ENCODE measurements at regions not wholly inside any gene's neighbourhood (a gene's known extent, or its start where the extent isn't known, plus 50 kb on each side); places are given as distances from the start of the nearest gene placed in this dataset.

GRCh38 chr1:97010566-97011264, 289.1 kb downstream of the PTBP2 start:
- H3K27ac Mint-ChIP-seq = no peak overlapping the region
- ATAC-seq (replicated peaks in 1 of 2) = no peak
- H3K27me3 Mint-ChIP-seq (ENCODE audit: low read depth) = peaks cover 4% of the 10 kb centered on the region
- no peak overlapping the region for H3K4me3 Mint-ChIP-seq
- DNase-seq = no peak
- H3K4me1 Mint-ChIP-seq (ENCODE audit: low read depth) = no peaks in the 10 kb centered on the region
- no peaks in the 10 kb centered on the region for H3K36me3 Mint-ChIP-seq (ENCODE audit: insufficient read depth in 2 of 2)
- H3K9me3 Mint-ChIP-seq = no peaks in the 10 kb centered on the region

DNA sequence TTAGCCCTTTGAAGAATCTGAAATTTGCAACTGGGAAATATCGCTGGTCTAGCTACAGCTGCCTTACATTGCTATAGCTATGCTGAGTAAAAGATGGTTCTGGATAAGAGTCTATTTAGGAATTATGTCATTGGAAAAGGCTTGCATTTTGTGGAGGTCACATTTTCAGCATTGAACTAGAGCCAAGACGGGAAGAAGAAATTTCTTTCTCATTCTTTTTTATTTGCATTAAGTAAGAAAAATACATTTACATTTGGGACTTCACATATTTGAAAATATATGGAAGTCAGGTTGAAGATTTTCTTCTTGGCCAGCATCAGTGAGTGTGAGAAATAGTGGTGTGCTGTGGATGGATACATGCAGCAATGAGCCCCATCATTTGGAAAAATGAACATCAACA, 291.6 kb downstream of the PTBP2 start:
- Mint-ChIP-seq H3K36me3 (ENCODE audit: insufficient read depth in 2 of 2) (no peaks in the 10 kb centered on the region), H3K27me3 (ENCODE audit: low read depth) (peaks cover 4% of the 10 kb centered on the region), H3K9me3 (no peaks in the 10 kb centered on the region), H3K27ac (no peak overlapping the region), H3K4me1 (ENCODE audit: low read depth) (no peaks in the 10 kb centered on the region), H3K4me3 (no peak overlapping the region)
- ATAC-seq (replicated peaks in 1 of 2) (no peak), DNase-seq (no peak)

- Mint-ChIP-seq H3K4me3 (no peak overlapping the region), H3K9me3 (no peaks in the 10 kb centered on the region), H3K27me3 (ENCODE audit: low read depth) (no peaks in the 10 kb centered on the region), H3K27ac (no peak overlapping the region), H3K4me1 (ENCODE audit: low read depth) (no peaks in the 10 kb centered on the region), H3K36me3 (ENCODE audit: insufficient read depth in 2 of 2) (no peaks in the 10 kb centered on the region)
- ATAC-seq (replicated peaks in 1 of 2) = no peak
- no peak for DNase-seq
Observed at GRCh38 chr1:97013941-97014340, 292.4 kb downstream of the PTBP2 start.

GRCh38 chr1:97014426-97014825, 292.8 kb downstream of the PTBP2 start:
- Mint-ChIP-seq H3K4me3 (no peak overlapping the region), H3K27ac (no peak overlapping the region), H3K4me1 (ENCODE audit: low read depth) (no peaks in the 10 kb centered on the region), H3K9me3 (no peaks in the 10 kb centered on the region), H3K36me3 (ENCODE audit: insufficient read depth in 2 of 2) (no peaks in the 10 kb centered on the region), H3K27me3 (ENCODE audit: low read depth) (no peaks in the 10 kb centered on the region)
- no peak for ATAC-seq (replicated peaks in 1 of 2)
- no peak for DNase-seq

DNA sequence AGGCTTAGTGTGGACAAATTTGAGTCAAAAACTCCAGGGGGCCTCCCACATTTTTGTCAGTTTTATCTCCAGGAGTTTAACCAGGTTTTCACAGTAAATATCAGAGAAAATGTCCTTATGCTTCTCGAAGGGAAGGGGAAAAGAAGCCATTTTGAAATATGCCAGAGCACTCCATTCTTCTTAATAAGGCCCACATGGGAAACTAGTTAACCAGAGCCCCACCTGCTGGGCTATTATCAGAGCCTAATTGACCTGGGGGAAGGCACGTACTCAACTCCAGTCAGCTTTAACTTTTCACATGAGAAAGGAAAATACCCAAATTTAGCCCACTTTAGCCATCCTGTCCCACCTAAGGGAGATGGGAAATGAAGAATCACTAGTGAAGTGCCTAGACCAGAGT, 296.3 kb downstream of the PTBP2 start:
- H3K36me3 Mint-ChIP-seq (ENCODE audit: insufficient read depth in 2 of 2) = no peaks in the 10 kb centered on the region
- H3K4me3 Mint-ChIP-seq = no peak overlapping the region
- no peaks in the 10 kb centered on the region for H3K27me3 Mint-ChIP-seq (ENCODE audit: low read depth)
- H3K4me1 Mint-ChIP-seq (ENCODE audit: low read depth) = no peaks in the 10 kb centered on the region
- no peak for DNase-seq
- ATAC-seq (replicated peaks in 1 of 2) = no peak
- no peak overlapping the region for H3K27ac Mint-ChIP-seq
- H3K9me3 Mint-ChIP-seq = no peaks in the 10 kb centered on the region
